ENCODE measurements at regions not wholly inside any gene's neighbourhood (a gene's known extent, or its start where the extent isn't known, plus 50 kb on each side); places are given as distances from the start of the nearest gene placed in this dataset.

- TF ChIP-seq, protein P1, sequence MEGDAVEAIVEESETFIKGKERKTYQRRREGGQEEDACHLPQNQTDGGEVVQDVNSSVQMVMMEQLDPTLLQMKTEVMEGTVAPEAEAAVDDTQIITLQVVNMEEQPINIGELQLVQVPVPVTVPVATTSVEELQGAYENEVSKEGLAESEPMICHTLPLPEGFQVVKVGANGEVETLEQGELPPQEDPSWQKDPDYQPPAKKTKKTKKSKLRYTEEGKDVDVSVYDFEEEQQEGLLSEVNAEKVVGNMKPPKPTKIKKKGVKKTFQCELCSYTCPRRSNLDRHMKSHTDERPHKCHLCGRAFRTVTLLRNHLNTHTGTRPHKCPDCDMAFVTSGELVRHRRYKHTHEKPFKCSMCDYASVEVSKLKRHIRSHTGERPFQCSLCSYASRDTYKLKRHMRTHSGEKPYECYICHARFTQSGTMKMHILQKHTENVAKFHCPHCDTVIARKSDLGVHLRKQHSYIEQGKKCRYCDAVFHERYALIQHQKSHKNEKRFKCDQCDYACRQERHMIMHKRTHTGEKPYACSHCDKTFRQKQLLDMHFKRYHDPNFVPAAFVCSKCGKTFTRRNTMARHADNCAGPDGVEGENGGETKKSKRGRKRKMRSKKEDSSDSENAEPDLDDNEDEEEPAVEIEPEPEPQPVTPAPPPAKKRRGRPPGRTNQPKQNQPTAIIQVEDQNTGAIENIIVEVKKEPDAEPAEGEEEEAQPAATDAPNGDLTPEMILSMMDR (IDR thresholded peaks at IDR 0.05; ENCODE audit: low read depth, low read length), result no peak
- H3K4me3 ChIP-seq (ENCODE audit: low read depth, low read length), result no peak overlapping the region
- in situ Hi-C loops (cut with HindIII; ENCODE audit: low sequenced_read_pairs), result no loop called here
- DNase-seq (ENCODE audit: low read depth, low spot score), result peak; percentile 38
Observed at GRCh38 chr5:159749146-159749545, 167.1 kb upstream of the ADRA1B start.

- TF ChIP-seq, protein P1 (IDR thresholded peaks at IDR 0.05; ENCODE audit: low read depth, low read length), result no peak
- DNase-seq (ENCODE audit: low read depth, low spot score), result no peak
- in situ Hi-C loops (cut with HindIII; ENCODE audit: low sequenced_read_pairs), result no loop called here
- no peak overlapping the region for H3K4me3 ChIP-seq (ENCODE audit: low read depth, low read length)
Observed at GRCh38 chr5:159750226-159750625, 166.1 kb upstream of the ADRA1B start.

GRCh38 chr5:159751459-159751858 lies 164.8 kb upstream of the ADRA1B start:
- TF ChIP-seq, protein P1 (IDR thresholded peaks at IDR 0.05; ENCODE audit: low read depth, low read length), result no peak
- in situ Hi-C loops (cut with HindIII; ENCODE audit: low sequenced_read_pairs), result no loop called here

DNA sequence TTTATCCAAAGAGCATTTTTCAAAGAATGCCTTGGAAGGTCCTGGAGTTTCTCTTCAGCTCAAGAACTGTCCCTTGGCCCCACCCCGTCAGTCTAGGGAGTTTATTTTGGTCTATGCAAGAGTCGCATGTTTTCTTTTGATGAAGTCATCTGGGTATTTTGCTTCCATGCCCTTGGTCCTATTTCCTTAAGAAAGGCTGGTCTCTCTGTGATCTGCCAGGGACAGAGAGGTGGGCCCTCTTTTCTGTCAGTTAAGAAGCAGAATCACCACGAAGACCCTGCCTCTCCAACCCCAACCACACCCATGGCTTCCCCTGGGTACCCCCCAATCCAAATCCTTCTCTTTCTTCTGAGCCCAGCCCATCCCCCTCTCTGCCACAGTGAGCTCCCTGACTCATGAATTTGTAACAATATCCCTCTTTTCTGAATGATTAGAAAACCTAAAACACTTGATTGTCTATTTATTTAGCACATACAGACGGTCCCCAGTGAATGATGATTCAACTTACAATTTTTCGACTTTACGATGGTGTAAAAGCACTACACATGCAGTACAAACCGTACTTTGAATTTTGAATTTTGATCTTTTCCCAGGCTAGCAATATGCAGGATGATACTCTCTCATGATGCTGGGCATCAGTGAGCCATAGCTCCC lies 163.5 kb upstream of the ADRA1B start:
- TF ChIP-seq, protein P1 (IDR thresholded peaks at IDR 0.05; ENCODE audit: low read depth, low read length), result no peak
- DNase-seq (ENCODE audit: low read depth, low spot score), result peak; percentile 55
- in situ Hi-C loops (cut with HindIII; ENCODE audit: low sequenced_read_pairs), result no loop called here
- H3K4me3 ChIP-seq (ENCODE audit: low read depth, low read length), result no peak overlapping the region

More at GRCh38 chr5:159751459-159751858, 164.8 kb upstream of the ADRA1B start:
- DNase-seq (ENCODE audit: low read depth, low spot score), result no peak
- H3K4me3 ChIP-seq (ENCODE audit: low read depth, low read length), result no peak overlapping the region

GRCh38 chr5:159758189-159758588 lies 158.1 kb upstream of the ADRA1B start:
- in situ Hi-C loops (cut with HindIII; ENCODE audit: low sequenced_read_pairs), result no loop called here
- no peak for DNase-seq (ENCODE audit: low read depth, low spot score)
- TF ChIP-seq, protein P1 (IDR thresholded peaks at IDR 0.05; ENCODE audit: low read depth, low read length), result no peak
- H3K4me3 ChIP-seq (ENCODE audit: low read depth, low read length), result no peak overlapping the region

GRCh38 chr5:159759791-159760290 lies 156.4 kb upstream of the ADRA1B start:
- DNase-seq (ENCODE audit: low read depth, low spot score), result no peak
- TF ChIP-seq, protein P1 (IDR thresholded peaks at IDR 0.05; ENCODE audit: low read depth, low read length), result no peak
- in situ Hi-C loops (cut with HindIII; ENCODE audit: low sequenced_read_pairs), result no loop called here
- no peak overlapping the region for H3K4me3 ChIP-seq (ENCODE audit: low read depth, low read length)
